ENCODE measurements at regions not wholly inside any gene's neighbourhood (a gene's known extent, or its start where the extent isn't known, plus 50 kb on each side); places are given as distances from the start of the nearest gene placed in this dataset.

- 20 to 22% methylated on average over 2 of the region's 2 CpGs for WGBS, 2 donors
- DNase-seq, result no peak
Observed at GRCh38 chr21:7957713-7958064, 2563.7 kb upstream of the TPTE start.

More at GRCh38 chr21:7957713-7958064, 2563.7 kb upstream of the TPTE start:
- TF ChIP-seq CTCF (IDR thresholded peaks at IDR 0.05), result no peak
- TF ChIP-seq EP300 (IDR thresholded peaks at IDR 0.05), result no peak
- TF ChIP-seq POLR2AphosphoS5 (IDR thresholded peaks at IDR 0.05), result no peak
- TF ChIP-seq POLR2A (IDR thresholded peaks at IDR 0.05), result no peak
- no peaks in the 10 kb centered on the region for H3K4me1 ChIP-seq
- no peak overlapping the region for H3K27ac ChIP-seq
- no peaks in the 10 kb centered on the region for H3K36me3 ChIP-seq
- no peaks in the 10 kb centered on the region for H3K27me3 ChIP-seq
- H3K4me3 ChIP-seq, result no peak overlapping the region
- ATAC-seq (ENCODE audit: low FRiP score in 2 of 2), result peak; percentile 32 to 70
- H3K9me3 ChIP-seq, result peaks cover 0 to 94% (median 64%) of the 10 kb centered on the region in 4 donors

Data from upper lobe of left lung (tissue), 6 donors.